ENCODE measurements at regions not wholly inside any gene's neighbourhood (a gene's known extent, or its start where the extent isn't known, plus 50 kb on each side); places are given as distances from the start of the nearest gene placed in this dataset.

- H3K9me3 ChIP-seq, result no peaks in the 10 kb centered on the region
- no peak overlapping the region for H3K4me3 ChIP-seq
- TF ChIP-seq CTCF (IDR thresholded peaks at IDR 0.05) (no peak), POLR2A (IDR thresholded peaks at IDR 0.05) (no peak)
- H3K27ac ChIP-seq, result no peak overlapping the region
- DNase-seq, result no peak
- no peaks in the 10 kb centered on the region for H3K4me1 ChIP-seq
- no peaks in the 10 kb centered on the region for H3K27me3 ChIP-seq
- no peaks in the 10 kb centered on the region for H3K36me3 ChIP-seq
Measured at GRCh38 chr3:94179059-94179458, 116.2 kb downstream of the NSUN3 start.

DNA sequence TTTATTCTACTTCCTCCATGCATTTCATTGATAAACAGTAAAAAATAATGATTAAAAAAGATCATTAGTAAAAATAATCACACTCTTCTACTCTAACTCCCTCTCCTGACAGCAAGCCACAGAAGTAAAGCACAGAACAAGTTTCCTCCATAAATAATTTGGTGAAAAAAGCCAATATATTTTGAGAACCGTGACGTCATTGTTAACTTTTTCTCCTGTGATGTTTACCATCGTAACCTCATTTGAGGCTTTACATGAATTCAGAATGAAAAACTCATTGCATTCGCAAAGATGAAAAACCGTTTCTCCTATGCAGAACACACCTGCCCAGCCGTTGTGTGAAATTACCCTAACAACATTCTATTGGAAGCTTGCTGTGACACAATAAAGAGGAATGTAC is 120.7 kb downstream of the NSUN3 start:
- DNase-seq, result no peak
- Histone ChIP-seq H3K36me3 (no peaks in the 10 kb centered on the region), H3K27ac (no peak overlapping the region), H3K4me3 (no peak overlapping the region), H3K9me3 (no peaks in the 10 kb centered on the region), H3K4me1 (no peaks in the 10 kb centered on the region), H3K27me3 (no peaks in the 10 kb centered on the region)
- TF ChIP-seq POLR2A (IDR thresholded peaks at IDR 0.05) (no peak), CTCF (IDR thresholded peaks at IDR 0.05) (no peak)

DNA sequence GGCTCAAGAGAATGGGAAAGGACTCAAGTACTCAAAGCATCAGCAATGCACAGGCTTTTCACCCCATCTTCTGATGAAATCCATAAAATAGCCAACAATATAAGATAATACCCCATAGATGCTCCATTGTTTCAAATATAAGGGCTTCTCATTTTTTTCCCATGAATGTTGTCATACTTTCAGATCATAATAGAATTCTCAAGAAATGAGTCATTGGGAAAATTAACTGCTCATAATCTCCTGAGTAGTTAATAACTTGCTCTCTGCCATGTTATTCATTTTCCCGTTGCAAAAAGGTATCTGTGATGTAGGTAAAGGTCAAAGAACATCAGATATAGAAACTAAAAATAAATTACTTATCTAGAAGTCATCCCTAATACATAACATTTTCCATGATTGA is 121.9 kb downstream of the NSUN3 start:
- Histone ChIP-seq H3K36me3 (no peaks in the 10 kb centered on the region), H3K9me3 (no peaks in the 10 kb centered on the region), H3K27me3 (no peaks in the 10 kb centered on the region), H3K27ac (no peak overlapping the region), H3K4me1 (no peaks in the 10 kb centered on the region), H3K4me3 (no peak overlapping the region)
- TF ChIP-seq CTCF (IDR thresholded peaks at IDR 0.05) (no peak), POLR2A (IDR thresholded peaks at IDR 0.05) (no peak)
- no peak for DNase-seq

DNA sequence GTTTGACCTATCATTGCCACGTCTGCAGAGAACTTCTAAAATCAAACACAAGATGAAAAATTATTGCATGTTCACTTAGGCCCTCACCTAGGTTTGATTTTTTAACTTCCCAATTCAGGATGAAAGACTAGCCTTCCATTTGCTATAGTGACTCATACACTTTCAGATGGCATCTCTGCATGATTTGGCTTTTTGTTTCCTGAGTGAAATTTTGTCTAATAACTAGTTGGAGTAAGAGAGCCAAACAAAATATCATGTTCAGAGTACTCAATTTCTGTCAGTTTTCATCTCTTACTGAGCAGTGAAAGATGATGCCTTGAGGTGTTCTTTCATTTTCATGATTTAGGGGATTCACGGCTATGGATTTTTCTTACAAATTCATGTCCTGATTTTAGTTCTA is 122.9 kb downstream of the NSUN3 start:
- no peaks in the 10 kb centered on the region for H3K27me3 ChIP-seq
- H3K36me3 ChIP-seq, result no peaks in the 10 kb centered on the region
- DNase-seq, result no peak
- no peak overlapping the region for H3K4me3 ChIP-seq
- H3K9me3 ChIP-seq, result no peaks in the 10 kb centered on the region
- H3K4me1 ChIP-seq, result no peaks in the 10 kb centered on the region
- TF ChIP-seq POLR2A (IDR thresholded peaks at IDR 0.05), result no peak
- no peak for TF ChIP-seq CTCF (IDR thresholded peaks at IDR 0.05)
- H3K27ac ChIP-seq, result no peak overlapping the region

DNA sequence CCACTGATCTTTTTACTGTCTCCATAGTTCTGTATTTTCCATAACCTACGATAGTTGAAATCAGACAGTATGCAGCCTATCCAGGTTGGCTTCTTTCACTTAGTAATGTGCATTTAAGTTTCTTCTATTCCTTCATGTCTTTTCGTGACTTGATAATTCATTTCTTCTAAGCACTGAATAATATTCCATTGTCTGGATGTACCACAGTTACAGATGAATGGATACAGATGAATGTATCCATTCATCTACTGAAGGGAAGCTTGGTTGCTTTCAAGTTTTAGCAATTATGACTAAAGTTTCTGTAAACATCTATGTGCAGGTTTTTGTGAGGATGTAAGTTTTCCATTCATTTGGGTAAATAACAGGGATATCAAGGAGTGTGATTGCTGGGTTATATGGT is 124.8 kb downstream of the NSUN3 start:
- no peaks in the 10 kb centered on the region for H3K9me3 ChIP-seq
- no peaks in the 10 kb centered on the region for H3K36me3 ChIP-seq
- DNase-seq, result no peak
- TF ChIP-seq CTCF (IDR thresholded peaks at IDR 0.05) (no peak), POLR2A (IDR thresholded peaks at IDR 0.05) (no peak)
- H3K27ac ChIP-seq, result no peak overlapping the region
- H3K4me1 ChIP-seq, result no peaks in the 10 kb centered on the region
- H3K27me3 ChIP-seq, result no peaks in the 10 kb centered on the region
- no peak overlapping the region for H3K4me3 ChIP-seq

- Histone ChIP-seq H3K4me3 (no peak overlapping the region), H3K36me3 (no peaks in the 10 kb centered on the region), H3K27me3 (no peaks in the 10 kb centered on the region), H3K27ac (no peak overlapping the region), H3K9me3 (no peaks in the 10 kb centered on the region), H3K4me1 (no peaks in the 10 kb centered on the region)
- TF ChIP-seq CTCF (IDR thresholded peaks at IDR 0.05) (no peak), POLR2A (IDR thresholded peaks at IDR 0.05) (no peak)
- DNase-seq, result no peak
Measured at GRCh38 chr3:94195381-94195780, 132.5 kb downstream of the NSUN3 start.
